HG03565 (cell line): ENCODE measurements at regions not wholly inside any gene's neighbourhood (a gene's known extent, or its start where the extent isn't known, plus 50 kb on each side); places are given as distances from the start of the nearest gene placed in this dataset.

Experiments used
- ATAC-seq: cut with Tn5 transposase; IDR thresholded peaks from one replicate; pipeline ENCODE4 v1.9.1; 2021; ENCODE audit warnings: mild to moderate bottlenecking, moderate library complexity; ENCODE audit not compliant: unreplicated experiment

DNA sequence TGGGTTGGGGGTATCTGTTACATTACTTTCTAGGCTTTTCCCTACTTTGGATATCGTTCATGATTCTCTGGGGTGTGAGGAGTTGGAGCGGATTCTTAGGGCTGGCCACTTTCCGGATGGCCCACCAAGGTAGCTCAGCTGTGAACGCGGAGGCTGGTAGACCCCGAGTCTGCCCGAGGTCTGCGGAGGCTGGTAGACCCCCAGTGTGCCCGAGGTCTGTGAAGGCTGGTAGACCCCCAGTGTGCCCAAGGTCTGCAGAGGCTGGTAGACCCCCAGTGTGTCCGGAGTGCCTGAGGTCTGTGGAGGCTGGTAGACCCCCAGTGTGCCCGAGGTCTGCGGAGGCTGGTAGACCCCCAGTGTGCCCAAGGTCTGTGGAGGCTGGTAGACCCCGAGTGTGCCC lies 99.2 kb upstream of the ZNF469 start:
- ATAC-seq, result no peak

DNA sequence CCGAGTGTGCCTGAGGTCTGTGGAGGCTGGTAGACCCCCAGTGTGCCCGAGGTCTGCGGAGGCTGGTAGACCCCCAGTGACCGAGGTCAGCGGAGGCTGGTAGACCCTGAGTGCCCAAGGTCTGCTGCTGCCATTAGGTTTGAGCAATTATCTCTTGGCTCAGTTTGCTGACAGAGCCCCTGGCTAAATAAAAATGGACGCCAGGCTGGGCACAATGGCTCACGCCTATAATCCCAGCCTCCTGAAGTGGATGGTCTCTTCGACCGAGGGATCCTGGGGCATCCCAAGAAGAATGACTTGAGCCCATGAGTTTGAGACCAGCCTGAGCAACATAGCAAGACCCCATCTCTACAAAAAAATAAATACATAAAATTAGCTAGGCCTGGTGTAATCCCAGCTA lies 98.7 kb upstream of the ZNF469 start:
- no peak for ATAC-seq

DNA sequence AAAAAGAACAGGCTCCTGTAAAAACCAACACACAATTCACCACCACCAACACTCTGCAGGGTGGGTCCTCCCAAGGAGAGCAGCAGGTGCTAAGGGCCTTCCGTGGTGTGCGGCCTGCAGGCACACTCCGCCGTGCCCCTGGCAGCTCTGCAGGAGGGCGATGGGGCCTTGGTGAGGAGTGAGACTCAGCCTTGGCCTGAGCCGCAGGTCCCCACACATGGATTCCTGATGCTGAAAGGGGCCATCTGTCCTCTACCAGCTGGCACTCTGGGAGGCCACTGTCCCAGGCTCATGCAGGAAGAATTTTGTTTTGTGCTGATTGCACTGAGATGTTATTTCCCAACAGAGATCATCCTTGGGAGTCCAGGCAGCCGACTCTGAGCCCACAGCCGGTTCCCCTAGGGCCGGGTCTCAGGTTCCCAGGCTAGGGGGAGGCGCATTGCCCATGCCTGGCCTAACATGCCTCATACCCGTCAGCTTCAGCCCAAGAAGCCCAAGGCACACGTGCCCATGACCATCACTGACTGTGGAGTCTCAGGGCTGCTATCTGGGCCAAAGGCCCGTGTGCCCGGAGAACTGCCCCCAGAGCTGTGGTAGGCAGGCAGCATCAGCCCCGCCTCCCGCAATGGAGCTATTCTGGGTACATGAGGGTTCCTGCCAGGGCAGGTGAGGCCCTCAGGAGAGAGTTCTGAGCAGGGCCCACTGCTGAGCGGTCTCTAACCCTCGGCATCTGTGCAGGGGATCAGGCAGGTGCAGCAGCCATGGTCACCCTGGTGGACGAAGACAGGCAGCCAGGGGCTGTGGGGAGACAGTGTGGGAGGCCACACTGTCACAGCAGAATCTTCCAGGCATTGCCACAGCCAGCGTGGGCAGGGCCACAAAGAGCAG lies 97.9 kb upstream of the ZNF469 start:
- ATAC-seq, result no peak

DNA sequence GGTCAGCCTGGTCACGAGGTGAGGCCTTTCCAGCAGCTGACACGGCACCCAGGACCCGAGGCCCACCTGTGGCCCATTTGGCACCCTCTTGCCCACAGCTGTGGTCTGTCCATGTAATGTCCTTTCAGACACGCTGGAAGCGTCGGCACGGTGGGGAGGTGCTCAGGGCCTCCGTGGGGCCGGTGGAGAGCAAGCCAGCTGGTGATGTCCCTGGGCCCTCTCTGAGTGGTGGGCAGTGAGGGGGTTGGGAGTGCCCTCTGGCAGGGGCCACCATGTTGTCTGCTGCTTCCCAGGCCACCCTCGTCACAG lies 97.3 kb upstream of the ZNF469 start:
- no peak for ATAC-seq

DNA sequence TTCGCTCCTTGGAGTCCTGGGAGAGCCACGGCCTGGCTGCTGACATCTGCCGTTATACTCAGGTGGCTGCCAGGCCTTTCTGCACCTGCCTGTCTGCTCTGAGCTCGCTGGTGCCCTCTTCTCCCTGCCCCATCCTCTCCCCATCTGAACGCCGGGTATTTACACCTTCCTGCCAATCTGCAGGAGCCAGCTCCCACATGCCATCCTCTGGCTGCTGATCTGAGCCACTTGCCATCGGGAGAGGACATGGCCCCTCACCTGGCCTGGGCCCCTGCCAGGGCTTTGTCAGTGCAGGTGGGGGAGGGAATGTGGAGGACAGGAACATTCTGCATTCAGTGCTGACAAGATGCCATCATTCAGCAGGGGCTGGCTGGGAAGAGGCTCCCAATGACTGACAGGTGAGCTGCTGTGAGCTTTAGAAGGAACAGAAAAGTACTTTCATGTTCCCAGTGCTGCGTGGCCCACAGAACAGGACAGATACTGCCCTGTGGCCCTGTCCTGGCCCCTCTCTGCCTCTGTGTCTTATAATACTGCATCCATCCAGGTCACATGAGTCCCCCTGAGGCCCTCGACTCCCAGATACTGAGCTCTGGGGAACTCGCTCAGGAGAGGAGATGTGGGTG lies 96.3 kb upstream of the ZNF469 start:
- ATAC-seq, result no peak

DNA sequence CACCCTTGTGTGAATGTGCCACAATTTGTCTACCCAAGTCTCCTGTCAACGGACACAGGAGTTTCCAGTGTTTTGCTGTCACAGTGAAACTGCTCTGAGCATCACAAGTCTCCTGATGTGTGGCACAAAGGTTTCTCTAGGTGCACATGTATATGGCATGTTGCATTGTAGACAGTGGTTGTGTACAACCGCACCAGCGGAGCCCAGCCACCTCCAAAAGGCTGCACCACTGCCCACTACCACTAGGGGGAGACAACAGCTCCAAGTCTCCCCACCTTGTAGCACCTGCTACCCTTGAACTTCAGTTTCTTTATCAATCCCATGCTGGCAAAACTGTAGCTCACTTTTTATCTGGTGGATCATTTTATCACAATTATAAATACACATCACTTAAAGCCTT lies 95.5 kb upstream of the ZNF469 start:
- no peak for ATAC-seq

DNA sequence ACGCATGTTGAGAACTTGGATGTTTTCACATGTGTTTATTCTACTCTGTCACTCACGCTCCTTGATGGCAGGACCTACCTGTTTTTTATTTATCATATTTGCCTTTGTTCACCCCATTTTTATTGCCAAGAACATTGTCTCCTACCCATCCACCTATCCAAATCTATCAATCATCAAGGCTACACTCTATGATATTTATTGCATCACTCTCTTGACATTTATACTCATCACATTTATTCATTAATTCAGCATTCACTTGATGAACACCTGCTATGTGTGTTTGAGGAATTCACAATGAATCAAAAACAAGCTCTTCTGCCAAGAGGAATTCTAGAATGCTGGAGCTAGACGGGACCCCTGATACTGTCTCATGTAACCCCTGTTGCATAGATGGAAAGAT lies 94.5 kb upstream of the ZNF469 start:
- no peak for ATAC-seq

DNA sequence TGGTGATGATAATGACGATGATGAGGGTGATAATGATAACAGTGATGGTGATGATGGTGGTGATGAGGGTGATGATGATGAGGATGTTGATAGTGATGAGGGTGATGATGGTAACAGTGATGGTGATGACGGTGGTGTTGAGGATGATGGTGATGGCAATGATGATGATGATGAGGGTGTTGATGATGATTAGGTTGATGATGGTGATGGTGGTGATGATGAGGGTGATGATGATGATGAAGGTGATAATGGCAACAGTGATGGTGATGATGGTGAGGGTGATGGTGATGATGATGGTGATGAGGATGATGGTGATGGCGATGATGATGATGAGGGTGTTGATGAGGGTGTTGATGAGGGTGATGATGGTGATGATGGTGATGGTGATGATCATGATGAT lies 93.8 kb upstream of the ZNF469 start:
- ATAC-seq, result no peak

DNA sequence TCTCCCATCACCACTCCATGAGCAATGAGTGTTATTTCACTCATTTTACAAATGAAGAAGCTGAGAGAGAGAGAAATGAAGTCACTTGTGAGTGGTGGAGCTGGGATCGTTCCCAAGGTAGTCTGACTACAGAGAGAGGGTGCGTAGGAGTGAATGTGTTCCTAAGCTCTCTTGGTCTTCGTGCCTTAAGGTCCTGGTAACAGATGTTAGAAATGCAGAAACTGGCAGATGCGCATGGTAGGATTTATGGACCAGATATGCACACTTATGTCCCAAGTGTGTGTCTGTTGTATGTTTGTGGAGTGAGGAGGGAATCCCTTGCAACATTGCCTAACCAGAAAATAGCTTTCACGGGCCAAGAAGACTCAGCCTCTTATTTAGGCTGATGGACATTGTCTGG lies 93.2 kb upstream of the ZNF469 start:
- ATAC-seq, result no peak

DNA sequence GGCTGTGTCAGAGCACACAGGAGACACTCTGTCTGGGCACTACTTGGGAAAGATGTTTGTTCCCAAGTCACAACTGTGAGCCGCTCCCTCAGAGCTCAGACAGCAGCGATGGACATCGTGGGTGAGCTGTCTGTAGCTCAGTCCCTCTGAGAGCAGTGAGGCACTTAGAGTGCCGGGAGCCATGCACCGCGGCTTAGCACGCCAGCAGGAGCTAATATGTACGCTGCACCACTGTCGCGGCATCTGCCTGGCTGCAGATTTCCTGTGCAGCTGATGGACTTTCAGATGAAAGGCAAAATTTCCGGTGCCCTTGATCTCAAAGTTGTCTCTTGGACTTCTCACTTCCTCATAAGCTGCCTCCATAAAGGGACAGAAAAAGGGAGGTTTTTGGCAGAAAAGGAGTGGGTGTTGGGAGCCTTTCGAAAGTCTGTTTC lies 92.8 kb upstream of the ZNF469 start:
- ATAC-seq, result no peak

DNA sequence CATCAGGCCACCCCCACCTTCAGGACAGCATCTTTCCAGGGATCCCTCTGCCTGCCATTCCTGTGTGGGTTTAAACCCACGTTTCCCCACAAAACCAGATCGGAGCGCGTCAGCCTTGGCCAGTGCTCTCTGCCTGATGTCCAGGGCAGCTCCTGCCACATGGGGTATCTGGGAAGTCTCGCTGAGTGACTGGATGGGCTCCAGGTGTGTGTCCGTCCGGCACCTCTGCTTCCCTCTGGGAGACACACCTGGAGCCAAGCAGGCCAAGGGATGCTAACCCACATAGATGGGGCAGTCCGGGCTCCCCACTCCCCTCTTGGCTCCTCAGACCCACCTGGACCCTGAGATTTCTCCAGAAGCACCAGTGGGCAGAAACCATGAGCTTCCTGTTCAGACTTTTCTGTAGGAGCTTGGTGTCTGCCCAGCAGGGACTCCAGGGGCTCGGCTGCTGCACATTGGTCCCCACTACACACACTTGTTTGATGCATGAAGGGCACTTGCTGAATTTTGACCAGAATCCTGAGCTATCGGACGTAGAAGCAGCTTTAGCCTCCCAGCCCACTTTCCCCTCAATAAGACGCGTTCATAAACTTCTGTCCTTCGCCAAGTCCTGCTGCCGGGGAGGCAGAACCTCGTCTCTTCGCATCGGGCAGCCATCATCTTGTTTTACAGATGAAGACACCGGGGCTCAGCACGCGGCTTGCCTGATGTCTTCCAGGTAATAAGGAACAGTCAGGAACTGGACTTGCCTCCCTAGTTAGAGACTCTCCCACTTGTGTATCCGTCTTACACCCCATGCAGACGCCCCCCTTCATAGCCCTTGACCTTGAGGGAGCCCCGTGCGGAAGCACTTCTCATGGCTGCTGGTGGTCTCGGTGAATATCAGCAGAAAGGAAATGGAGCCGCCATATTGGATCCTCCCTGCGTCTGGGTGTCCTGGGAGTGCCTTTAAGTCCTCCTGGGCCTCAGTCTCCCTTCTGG lies 91.6 kb upstream of the ZNF469 start:
- no peak for ATAC-seq

DNA sequence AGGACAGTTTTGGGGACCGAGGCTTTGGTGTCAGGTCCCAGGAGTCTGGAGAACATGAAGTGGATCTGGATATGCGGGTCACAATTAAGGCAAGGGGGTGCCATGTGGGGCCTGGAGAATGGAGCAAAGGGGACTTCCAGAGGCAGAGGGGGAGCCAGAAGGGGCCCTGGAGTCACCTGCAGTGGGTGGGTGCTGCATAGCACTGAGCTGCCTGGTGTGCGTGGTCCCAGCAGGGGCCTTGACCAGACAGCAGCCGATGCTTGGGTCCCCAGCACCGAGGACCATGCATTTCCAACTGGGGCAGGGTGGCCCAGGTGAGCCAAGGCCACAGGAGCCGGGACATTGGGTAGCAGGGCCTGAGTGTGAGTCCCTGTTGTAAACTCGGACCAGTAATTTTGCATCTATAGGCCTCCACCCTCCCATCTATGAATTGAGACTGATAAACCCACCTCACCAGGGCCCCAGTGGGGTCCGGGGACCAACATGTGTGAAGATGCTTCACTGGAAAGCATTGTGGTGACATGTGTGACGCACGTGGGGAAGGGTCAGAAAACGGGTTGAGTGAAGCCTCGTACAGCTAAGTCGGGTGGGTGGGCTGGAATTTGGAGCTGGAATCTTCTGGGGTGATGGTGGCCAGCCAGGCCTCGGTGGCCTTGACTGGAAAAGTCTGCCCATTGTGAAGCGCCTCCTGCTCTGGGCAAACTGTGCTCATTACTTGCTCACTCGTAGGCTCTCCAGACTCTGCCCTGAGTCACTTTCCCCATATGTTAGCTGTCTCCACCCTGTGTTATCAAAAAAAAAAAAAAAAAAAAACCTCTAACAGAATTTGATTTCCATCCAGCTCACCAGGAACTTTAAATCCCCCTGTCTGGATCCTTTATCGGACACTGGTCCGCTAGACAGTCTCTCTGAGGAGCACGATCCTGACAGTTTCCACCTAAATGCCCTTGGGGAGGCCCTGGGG lies 90.5 kb upstream of the ZNF469 start:
- no peak for ATAC-seq

DNA sequence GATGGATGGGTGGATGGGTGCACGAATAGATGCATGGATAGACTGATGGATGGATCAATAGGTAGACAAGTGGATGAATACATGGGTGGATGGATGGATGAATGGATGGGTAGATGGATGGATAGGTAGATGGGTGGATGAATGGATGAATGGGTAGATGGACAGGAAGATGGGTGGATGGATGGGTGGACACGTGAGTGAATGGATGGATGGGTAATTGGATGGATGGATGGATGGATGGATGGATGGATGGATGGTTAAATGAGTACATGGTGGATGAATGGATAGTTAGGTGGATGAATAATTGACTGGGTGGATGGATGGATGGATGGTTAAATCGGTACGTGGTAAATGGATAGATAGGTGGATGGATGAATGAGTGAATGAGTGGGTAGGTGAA lies 89.7 kb upstream of the ZNF469 start:
- no peak for ATAC-seq

DNA sequence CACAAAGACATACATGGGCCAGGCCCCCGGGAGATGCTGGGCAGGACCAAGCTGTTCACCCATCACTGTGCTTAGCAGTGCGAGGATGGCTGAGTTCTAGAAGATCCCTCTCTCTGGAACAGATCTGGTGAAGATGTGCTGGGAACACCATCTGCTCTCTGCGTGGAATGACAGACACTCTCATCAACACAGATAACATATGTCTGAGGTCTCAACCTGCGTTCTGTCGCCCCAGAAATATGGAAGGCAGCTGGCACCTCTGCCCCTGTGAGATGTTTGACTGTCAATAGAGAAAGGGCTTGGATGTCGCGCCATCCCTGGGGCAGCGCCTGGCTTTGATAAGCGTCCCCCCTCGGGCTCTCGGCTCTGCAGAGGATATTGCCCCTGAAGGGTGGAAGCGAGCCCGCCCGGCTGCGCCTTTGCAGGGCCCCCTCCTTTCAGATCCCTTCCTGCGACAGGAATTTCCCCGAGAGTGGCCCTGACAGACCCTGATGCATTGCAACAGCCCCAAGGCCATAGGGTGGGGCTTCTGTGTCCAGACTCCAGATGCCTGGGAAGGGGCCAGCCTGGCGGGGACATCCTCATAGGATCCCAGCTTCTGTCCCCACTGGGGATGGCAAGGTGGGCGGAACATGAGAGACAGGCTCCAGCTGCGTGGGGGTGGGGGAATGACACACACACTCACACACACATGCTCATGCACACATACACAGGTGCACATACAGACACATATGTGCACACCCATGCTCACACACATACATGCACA lies 86.9 kb upstream of the ZNF469 start:
- no peak for ATAC-seq

DNA sequence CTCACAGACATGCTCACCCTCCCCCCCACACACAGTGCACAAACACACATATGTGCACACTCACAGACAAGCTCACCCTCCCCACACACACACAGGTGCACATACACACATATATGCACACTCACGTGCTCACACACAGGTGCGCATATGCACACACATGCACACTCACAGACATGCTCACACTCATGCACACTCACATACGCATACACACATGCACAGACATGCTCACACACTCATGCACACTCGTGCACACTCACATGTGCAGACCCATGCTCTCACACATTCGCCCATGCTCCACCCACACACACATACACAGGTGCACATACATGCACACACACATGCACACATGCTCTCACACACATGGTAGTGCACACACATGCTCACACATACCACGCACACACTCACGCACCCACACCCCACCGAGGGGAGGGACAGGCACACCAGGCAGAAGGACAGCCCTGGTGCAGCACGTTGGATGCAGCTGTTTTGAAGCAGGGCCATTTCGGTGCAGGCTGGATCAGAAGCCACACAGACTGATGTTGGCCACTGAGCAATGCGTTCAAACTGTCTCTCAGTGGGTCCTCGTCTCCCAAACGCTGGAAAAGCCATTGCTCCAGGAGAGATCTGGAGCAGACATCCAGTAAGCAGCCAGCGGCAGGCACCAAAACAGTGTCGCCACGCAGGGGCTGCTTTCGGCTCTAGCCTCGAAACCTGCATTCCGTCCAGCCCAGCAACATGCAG lies 86.2 kb upstream of the ZNF469 start:
- ATAC-seq, result no peak

DNA sequence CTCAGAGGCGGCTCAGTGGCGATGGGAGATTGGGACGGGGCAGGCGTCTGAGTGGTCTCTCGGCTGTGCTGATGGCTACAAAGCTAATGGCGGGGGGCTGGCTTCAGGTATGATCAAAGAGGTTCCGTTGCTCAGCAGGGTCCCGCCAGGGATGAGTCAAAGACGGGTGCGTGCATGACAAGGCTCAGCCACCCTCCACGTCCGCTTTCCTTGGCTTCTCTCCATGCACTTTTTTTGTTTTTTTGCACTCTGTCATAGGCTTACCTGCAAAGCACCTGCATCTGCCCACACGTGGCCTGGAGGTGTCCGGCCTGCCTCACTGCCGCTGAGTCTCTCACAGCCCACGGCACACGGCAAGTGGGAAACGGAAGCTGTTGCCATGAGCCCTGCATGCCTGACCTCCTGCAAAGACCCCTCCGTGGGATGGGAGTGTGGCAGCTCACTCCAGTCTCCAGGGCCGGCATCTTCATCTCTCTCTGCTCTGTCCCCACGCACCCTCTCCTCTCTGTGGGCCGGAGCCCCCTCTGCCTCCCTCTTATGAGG lies 85.5 kb upstream of the ZNF469 start:
- ATAC-seq, result no peak

DNA sequence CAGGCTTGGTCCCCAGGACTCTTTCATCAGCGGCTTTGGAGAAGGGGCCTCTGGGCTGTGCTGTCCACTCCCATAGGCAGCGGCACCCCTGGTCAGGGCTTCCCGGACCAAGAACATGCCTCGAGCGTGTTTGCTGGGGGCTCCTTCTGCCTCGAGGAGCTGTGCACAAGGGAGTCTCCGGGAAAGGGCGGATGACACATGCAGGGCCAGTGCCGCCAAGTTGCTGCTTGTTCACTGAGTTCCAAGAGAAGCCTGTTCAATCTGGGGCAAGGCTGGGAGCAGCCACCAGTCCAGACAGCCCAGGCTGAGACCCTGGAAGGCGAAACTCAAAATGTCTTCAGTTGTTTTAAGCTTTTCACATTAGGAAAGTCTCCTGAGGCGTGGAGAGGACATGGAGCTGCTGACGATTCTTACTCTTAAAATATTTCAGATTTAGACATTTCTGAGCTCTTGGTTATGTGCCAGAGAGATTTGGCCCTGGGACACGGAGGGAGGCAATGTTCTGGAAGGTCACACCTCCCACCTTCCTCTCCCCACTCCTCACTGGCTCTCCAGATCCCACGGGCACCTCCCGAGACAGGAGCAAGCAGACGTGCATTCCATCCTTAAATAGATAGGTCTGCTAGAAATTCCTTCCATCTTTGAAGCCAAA lies 84.5 kb upstream of the ZNF469 start:
- ATAC-seq, result no peak
